Transverse colon (tissue), 3 donors: ENCODE measurements at regions not wholly inside any gene's neighbourhood (a gene's known extent, or its start where the extent isn't known, plus 50 kb on each side); places are given as distances from the start of the nearest gene placed in this dataset.

Source experiments
- EP300 ChIP-seq: sonication (generic); formaldehyde crosslinking; IDR thresholded peaks from one replicate; pipeline ENCODE4 v1.6.1; 2017; ENCODE audit warnings: antibody characterized with exemption, low read depth
- POLR2A ChIP-seq: fragments of 450-650 bp; IDR thresholded peaks from one replicate; pipeline ENCODE4 v1.6.1; 2016; ENCODE audit warnings: antibody characterized with exemption, mild to moderate bottlenecking, moderate library complexity
- TF ChIP-seq, protein P1 (sequence below), 5 experiments: fragments of 200-600 bp in 3 of 5; fragments of 450-650 bp in 2 of 5; sonication (generic) in 3 of 5; IDR thresholded peaks; 1 replicate in 2 of 5; 2 replicates in 3 of 5; pipeline ENCODE4 v1.5.1; 2016 to 2017; ENCODE audit warnings: antibody characterized with exemption in 5 of 5, inconsistent platforms in 3 of 5, mild to moderate bottlenecking in 2 of 5, moderate library complexity in 1 of 5

DNA sequence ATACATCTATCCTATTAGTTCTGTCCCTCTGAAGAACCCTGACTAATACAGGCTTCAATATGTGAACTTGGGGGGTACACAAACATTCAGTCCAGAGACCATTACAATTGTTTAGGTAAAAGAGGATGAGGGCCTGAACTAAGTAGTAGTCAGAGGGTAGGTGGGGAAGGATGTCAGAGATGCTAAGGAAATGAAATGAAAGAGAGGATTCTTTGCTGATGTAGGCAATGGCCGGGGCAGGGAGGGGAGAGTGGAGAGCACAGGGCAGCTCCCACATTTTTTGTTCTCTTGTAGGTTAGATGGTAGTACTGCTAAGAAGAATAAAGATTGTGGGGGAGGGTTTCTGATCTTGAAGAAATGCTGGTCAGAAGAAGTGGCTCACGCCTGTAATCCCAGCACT lies 60.8 kb downstream of the SOX4 start:
- TF ChIP-seq, protein P1, sequence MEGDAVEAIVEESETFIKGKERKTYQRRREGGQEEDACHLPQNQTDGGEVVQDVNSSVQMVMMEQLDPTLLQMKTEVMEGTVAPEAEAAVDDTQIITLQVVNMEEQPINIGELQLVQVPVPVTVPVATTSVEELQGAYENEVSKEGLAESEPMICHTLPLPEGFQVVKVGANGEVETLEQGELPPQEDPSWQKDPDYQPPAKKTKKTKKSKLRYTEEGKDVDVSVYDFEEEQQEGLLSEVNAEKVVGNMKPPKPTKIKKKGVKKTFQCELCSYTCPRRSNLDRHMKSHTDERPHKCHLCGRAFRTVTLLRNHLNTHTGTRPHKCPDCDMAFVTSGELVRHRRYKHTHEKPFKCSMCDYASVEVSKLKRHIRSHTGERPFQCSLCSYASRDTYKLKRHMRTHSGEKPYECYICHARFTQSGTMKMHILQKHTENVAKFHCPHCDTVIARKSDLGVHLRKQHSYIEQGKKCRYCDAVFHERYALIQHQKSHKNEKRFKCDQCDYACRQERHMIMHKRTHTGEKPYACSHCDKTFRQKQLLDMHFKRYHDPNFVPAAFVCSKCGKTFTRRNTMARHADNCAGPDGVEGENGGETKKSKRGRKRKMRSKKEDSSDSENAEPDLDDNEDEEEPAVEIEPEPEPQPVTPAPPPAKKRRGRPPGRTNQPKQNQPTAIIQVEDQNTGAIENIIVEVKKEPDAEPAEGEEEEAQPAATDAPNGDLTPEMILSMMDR (IDR thresholded peaks at IDR 0.05) = no peak
- TF ChIP-seq POLR2A (no peak), EP300 (no peak)
